Fibroblast of villous mesenchyme (primary cell): ENCODE measurements at regions not wholly inside any gene's neighbourhood (a gene's known extent, or its start where the extent isn't known, plus 50 kb on each side); places are given as distances from the start of the nearest gene placed in this dataset. TPM values are rescaled to one million over a fixed set of nuclear protein-coding genes. Genes with fewer than 3 reads are reported as not detected.

Experiments used
- DNase-seq: peaks from one replicate; pipeline ENCODE4 v3.0.0-alpha.2; 2010; ENCODE audit warnings: low read depth
- H3K4me3 ChIP-seq: 2 replicates; pipeline ENCODE4 v1.5.1; 2011; ENCODE audit warnings: low read depth, mild to moderate bottlenecking, low read length
- small RNA-seq: library from RNA; depleted of rRNA; stranded (forward); fragments of <200 nt; gene quantifications from one replicate; pipeline ENCODE3, GENCODE V24; 2012
- TF ChIP-seq, protein P1 (sequence below): IDR thresholded peaks from 2 replicates; pipeline ENCODE4 v1.5.1; 2012; ENCODE audit warnings: low read depth, mild to moderate bottlenecking, low read length; ENCODE audit not compliant: insufficient read depth

DNA sequence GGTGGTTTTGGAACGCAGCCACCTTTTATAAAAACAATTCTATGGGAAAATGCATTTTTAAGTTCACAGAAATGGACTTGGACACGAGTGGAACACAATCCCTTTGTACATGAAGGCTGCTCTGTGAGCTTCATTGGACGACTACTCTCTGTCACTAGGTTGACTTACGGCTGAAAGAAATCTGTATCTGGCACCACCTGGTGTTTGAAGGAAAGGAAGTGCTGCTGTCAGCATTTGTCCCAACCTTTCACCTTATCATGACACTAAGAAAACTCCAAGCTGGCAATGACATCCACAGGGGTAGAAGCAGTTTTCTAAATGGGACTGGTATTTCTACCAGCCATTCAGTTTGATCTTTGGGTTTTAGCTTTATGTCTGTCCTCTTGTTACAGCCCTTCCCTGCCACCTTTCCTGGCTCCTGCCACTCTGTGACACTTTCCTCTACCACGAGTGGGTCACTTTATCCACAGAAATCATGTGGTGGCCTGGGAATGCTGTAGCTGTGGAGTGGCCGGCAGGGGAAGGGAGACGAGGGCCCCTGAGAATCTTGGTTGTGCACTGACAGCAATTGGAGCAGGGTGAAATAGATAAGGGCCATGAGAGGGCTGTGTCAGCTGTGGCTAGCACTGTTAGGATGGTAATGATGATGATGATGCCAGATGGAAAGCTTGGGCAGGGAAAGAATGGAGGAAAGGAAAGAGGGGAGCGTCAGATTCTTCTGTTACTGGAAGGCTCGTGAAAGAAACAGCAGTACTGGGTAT lies 85.2 kb downstream of the TBX19 start:
- no peak for DNase-seq
- TF ChIP-seq, protein P1, sequence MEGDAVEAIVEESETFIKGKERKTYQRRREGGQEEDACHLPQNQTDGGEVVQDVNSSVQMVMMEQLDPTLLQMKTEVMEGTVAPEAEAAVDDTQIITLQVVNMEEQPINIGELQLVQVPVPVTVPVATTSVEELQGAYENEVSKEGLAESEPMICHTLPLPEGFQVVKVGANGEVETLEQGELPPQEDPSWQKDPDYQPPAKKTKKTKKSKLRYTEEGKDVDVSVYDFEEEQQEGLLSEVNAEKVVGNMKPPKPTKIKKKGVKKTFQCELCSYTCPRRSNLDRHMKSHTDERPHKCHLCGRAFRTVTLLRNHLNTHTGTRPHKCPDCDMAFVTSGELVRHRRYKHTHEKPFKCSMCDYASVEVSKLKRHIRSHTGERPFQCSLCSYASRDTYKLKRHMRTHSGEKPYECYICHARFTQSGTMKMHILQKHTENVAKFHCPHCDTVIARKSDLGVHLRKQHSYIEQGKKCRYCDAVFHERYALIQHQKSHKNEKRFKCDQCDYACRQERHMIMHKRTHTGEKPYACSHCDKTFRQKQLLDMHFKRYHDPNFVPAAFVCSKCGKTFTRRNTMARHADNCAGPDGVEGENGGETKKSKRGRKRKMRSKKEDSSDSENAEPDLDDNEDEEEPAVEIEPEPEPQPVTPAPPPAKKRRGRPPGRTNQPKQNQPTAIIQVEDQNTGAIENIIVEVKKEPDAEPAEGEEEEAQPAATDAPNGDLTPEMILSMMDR, result no peak

More for the DNA sequence above, 85.2 kb downstream of the TBX19 start:
- H3K4me3 ChIP-seq, result no peak overlapping the region

Small RNA genes in the stretch of these regions (small RNA-seq; reads per million reads assigned to genes)
- not detected for gene MIR557
